H9 (cell line): ENCODE measurements at regions not wholly inside any gene's neighbourhood (a gene's known extent, or its start where the extent isn't known, plus 50 kb on each side); places are given as distances from the start of the nearest gene placed in this dataset.

Experiments used
- DNase-seq: peaks from one replicate; pipeline ENCODE4 v3.0.0-alpha.2; 2017
- H2AFZ ChIP-seq: one replicate; pipeline ENCODE4 v1.6.1; 2013; ENCODE audit warnings: mild to moderate bottlenecking, low read length, control low read depth, moderate library complexity
- H2AK5ac ChIP-seq: 2 replicates; pipeline ENCODE4 v1.6.1; 2013; ENCODE audit warnings: low read length, control low read depth, mixed read lengths; ENCODE audit not compliant: insufficient read length
- H2BK120ac ChIP-seq: one replicate; pipeline ENCODE4 v1.6.1; 2013; ENCODE audit warnings: low read depth, mild to moderate bottlenecking, low read length, control low read depth, inconsistent platforms; ENCODE audit not compliant: poor library complexity, severe bottlenecking
- H2BK12ac ChIP-seq: 2 replicates; pipeline ENCODE4 v1.6.1; 2013; ENCODE audit warnings: low read length, control low read depth, mixed read lengths, low read depth; ENCODE audit not compliant: insufficient read length
- H2BK15ac ChIP-seq: 2 replicates; pipeline ENCODE4 v1.6.1; 2013; ENCODE audit warnings: low read depth, low read length, control low read depth
- H2BK20ac ChIP-seq: one replicate; pipeline ENCODE4 v1.6.1; 2013; ENCODE audit warnings: low read depth, mild to moderate bottlenecking, low read length, control low read depth, inconsistent platforms; ENCODE audit not compliant: poor library complexity, severe bottlenecking
- H2BK5ac ChIP-seq: 2 replicates; pipeline ENCODE4 v1.6.1; 2013; ENCODE audit warnings: low read length, control low read depth, mixed read lengths; ENCODE audit not compliant: insufficient read length
- H3K14ac ChIP-seq: 2 replicates; pipeline ENCODE4 v1.6.1; 2013; ENCODE audit warnings: low read length, control low read depth; ENCODE audit not compliant: insufficient read depth
- H3K18ac ChIP-seq: 2 replicates; pipeline ENCODE4 v1.6.1; 2013; ENCODE audit warnings: low read depth, mild to moderate bottlenecking, mixed read lengths, low read length, control low read depth; ENCODE audit not compliant: insufficient read length
- H3K23ac ChIP-seq: 2 replicates; pipeline ENCODE4 v1.6.1; 2013; ENCODE audit warnings: low read length, control low read depth, mixed read lengths, low read depth; ENCODE audit not compliant: insufficient read length
- H3K23me2 ChIP-seq: 2 replicates; pipeline ENCODE4 v1.6.1; 2013; ENCODE audit warnings: low read depth, mild to moderate bottlenecking, mixed read lengths, low read length, control low read depth; ENCODE audit not compliant: insufficient read length, poor library complexity, severe bottlenecking
- H3K27ac ChIP-seq: 2 replicates; pipeline ENCODE4 v1.5.1; 2013; ENCODE audit warnings: low read length, control low read depth, mixed read lengths, low read depth; ENCODE audit not compliant: insufficient read length
- H3K27me3 ChIP-seq: 2 replicates; pipeline ENCODE4 v1.6.1; 2013; ENCODE audit warnings: low read length, control low read depth, inconsistent platforms; ENCODE audit not compliant: insufficient read depth
- H3K4ac ChIP-seq: 2 replicates; pipeline ENCODE4 v1.6.1; 2013; ENCODE audit warnings: low read depth, mild to moderate bottlenecking, control low read depth, inconsistent platforms, low read length, moderate library complexity
- H3K4me1 ChIP-seq: 2 replicates; pipeline ENCODE4 v1.6.1; 2013; ENCODE audit warnings: low read length, control low read depth, inconsistent platforms; ENCODE audit not compliant: insufficient read depth
- H3K4me2 ChIP-seq: 2 replicates; pipeline ENCODE4 v1.6.1; 2013; ENCODE audit warnings: low read length, control low read depth, mixed read lengths; ENCODE audit not compliant: insufficient read length, insufficient read depth
- H3K56ac ChIP-seq: 2 replicates; pipeline ENCODE4 v1.6.1; 2013; ENCODE audit warnings: low read depth, mild to moderate bottlenecking, mixed read lengths, low read length, control low read depth; ENCODE audit not compliant: insufficient read length
- H3K79me1 ChIP-seq: 2 replicates; pipeline ENCODE4 v1.6.1; 2013; ENCODE audit warnings: low read depth, mild to moderate bottlenecking, moderate library complexity, low read length, control low read depth, inconsistent platforms; ENCODE audit not compliant: insufficient read depth, poor library complexity, severe bottlenecking
- H3K79me2 ChIP-seq: 2 replicates; pipeline ENCODE4 v1.6.1; 2013; ENCODE audit warnings: low read length, control low read depth, inconsistent platforms; ENCODE audit not compliant: insufficient read depth
- H3K9ac ChIP-seq: 2 replicates; pipeline ENCODE4 v1.6.1; 2013; ENCODE audit warnings: low read length, control low read depth, mixed read lengths; ENCODE audit not compliant: insufficient read length; ENCODE audit errors: extremely low read depth
- H3K9me3 ChIP-seq: one replicate; pipeline ENCODE4 v1.6.1; 2013; ENCODE audit warnings: low read depth, low read length, inconsistent platforms; ENCODE audit not compliant: control insufficient read depth
- H3T11ph ChIP-seq: one replicate; pipeline ENCODE4 v1.6.1; 2013; ENCODE audit warnings: mild to moderate bottlenecking, low read length, control low read depth, inconsistent platforms
- H4K20me1 ChIP-seq: one replicate; pipeline ENCODE4 v1.6.1; 2013; ENCODE audit not compliant: control insufficient read depth, insufficient read length, insufficient read depth
- H4K5ac ChIP-seq: 2 replicates; pipeline ENCODE4 v1.6.1; 2013; ENCODE audit warnings: low read depth, mild to moderate bottlenecking, mixed read lengths, low read length, control low read depth; ENCODE audit not compliant: insufficient read length
- H4K8ac ChIP-seq: replicated peaks from 2 replicates; pipeline ENCODE4 v1.6.1; 2013; ENCODE audit warnings: low read length, control low read depth, mixed read lengths, low read depth; ENCODE audit not compliant: insufficient read length
- H4K91ac ChIP-seq: 2 replicates; pipeline ENCODE4 v1.6.1; 2013; ENCODE audit warnings: low read depth, mild to moderate bottlenecking, moderate library complexity, mixed read lengths, low read length, control low read depth; ENCODE audit not compliant: insufficient read length
- H3K27ac Mint-ChIP-seq, 3 experiments: 2 replicates in 2 of 3; 3 replicates in 1 of 3; pipeline ENCODE4 v1.8.0; 2020 to 2021; ENCODE audit warnings: mixed read lengths in 3 of 3, mild to moderate bottlenecking in 1 of 3, moderate library complexity in 1 of 3
- H3K27me3 Mint-ChIP-seq: 2 replicates; pipeline ENCODE4 v1.8.0; 2021; ENCODE audit warnings: low read depth, mild to moderate bottlenecking, moderate library complexity, mixed read lengths
- H3K36me3 Mint-ChIP-seq, 3 experiments: 2 replicates in 2 of 3; 3 replicates in 1 of 3; pipeline ENCODE4 v1.8.0; 2020 to 2021; ENCODE audit warnings: low read depth in 3 of 3, mixed read lengths in 3 of 3; ENCODE audit not compliant: insufficient read depth in 1 of 3
- H3K4me1 Mint-ChIP-seq, 2 experiments: 2 replicates each; pipeline ENCODE4 v1.8.0; 2020; ENCODE audit warnings: mixed read lengths in 2 of 2
- H3K4me3 Mint-ChIP-seq, 2 experiments: 2 replicates in 1 of 2; 3 replicates in 1 of 2; pipeline ENCODE4 v1.8.0; 2020 to 2021; ENCODE audit warnings: mild to moderate bottlenecking in 2 of 2, mixed read lengths in 2 of 2, moderate library complexity in 1 of 2
- H3K9me3 Mint-ChIP-seq, 2 experiments: 2 replicates in 1 of 2; 3 replicates in 1 of 2; pipeline ENCODE4 v1.8.0; 2020; ENCODE audit warnings: mild to moderate bottlenecking in 2 of 2, mixed read lengths in 2 of 2, moderate library complexity in 1 of 2
- CTCF ChIP-seq: fragments of 200-600 bp; sonication (generic); conservative IDR thresholded peaks from 3 replicates; pipeline ENCODE4 v1.8.0; 2021; ENCODE audit warnings: antibody characterized with exemption, mild to moderate bottlenecking
- WGBS: extraction: QIAGEN DNeasy Blood & Tissue Kit; methylation state at CpG from one replicate; pipeline ENCODE4 v1.1.7; 2013; ENCODE audit warnings: missing lambda C conversion rate, low lambda C conversion rate, mixed read lengths; ENCODE audit not compliant: insufficient read length; ENCODE audit errors: extremely low coverage; 5-methylcytosine and 5-hydroxymethylcytosine counted together

- H4K20me1 ChIP-seq = no peaks in the 10 kb centered on the region
- H4K91ac ChIP-seq = no peak overlapping the region
- H3K27ac ChIP-seq = no peak overlapping the region
- no peak for DNase-seq
- no peak overlapping the region for H3T11ph ChIP-seq
- no peak overlapping the region for H4K8ac ChIP-seq
- H2BK20ac ChIP-seq = no peak overlapping the region
- H2AFZ ChIP-seq = no peak overlapping the region
- no peak overlapping the region for H3K4me3 Mint-ChIP-seq
- H2BK12ac ChIP-seq = no peak overlapping the region
- WGBS = no CpG with 5 or more reads among the region's 2 CpGs
- H3K27ac Mint-ChIP-seq = no peak overlapping the region; a peak in 1 of 7 replicates
- H3K4me1 Mint-ChIP-seq = no peaks in the 10 kb centered on the region; a peak in 1 of 4 replicates
- no peak overlapping the region for H3K9ac ChIP-seq
- H3K9me3 Mint-ChIP-seq = no peaks in the 10 kb centered on the region
- H3K23me2 ChIP-seq = no peaks in the 10 kb centered on the region
- H3K27me3 ChIP-seq = no peaks in the 10 kb centered on the region
- no peak overlapping the region for H2BK120ac ChIP-seq
- no peak overlapping the region for H2BK15ac ChIP-seq
- H2AK5ac ChIP-seq = no peak overlapping the region
- no peaks in the 10 kb centered on the region for H3K79me1 ChIP-seq
- H3K36me3 Mint-ChIP-seq = no peaks in the 10 kb centered on the region
- no peaks in the 10 kb centered on the region for H3K27me3 Mint-ChIP-seq
- no peak for TF ChIP-seq CTCF
- no peak overlapping the region for H3K4me2 ChIP-seq
- no peaks in the 10 kb centered on the region; the same call in 1 of the 2 replicates for H3K4me1 ChIP-seq
- H3K4ac ChIP-seq = no peak overlapping the region
- no peak overlapping the region for H3K23ac ChIP-seq
- H3K56ac ChIP-seq = no peak overlapping the region
- no peaks in the 10 kb centered on the region for H3K9me3 ChIP-seq
- no peak overlapping the region for H3K18ac ChIP-seq
- no peak overlapping the region for H4K5ac ChIP-seq
- H2BK5ac ChIP-seq = no peak overlapping the region
- no peaks in the 10 kb centered on the region for H3K79me2 ChIP-seq
- no peak overlapping the region for H3K14ac ChIP-seq
Measured at GRCh38 chr5:74166064-74166463, 474.5 kb downstream of the ENC1 start.
